ENCODE measurements at regions not wholly inside any gene's neighbourhood (a gene's known extent, or its start where the extent isn't known, plus 50 kb on each side); places are given as distances from the start of the nearest gene placed in this dataset.

GRCh38 chr3:20323307-20323927, 137.4 kb upstream of the SGO1 start:
- no peak for TF ChIP-seq CTCF (IDR thresholded peaks at IDR 0.05; ENCODE audit: control extremely low read depth in 1 of 3, insufficient read depth in 1 of 3, low read depth in 1 of 3, low read length in 3 of 3)
- TF ChIP-seq BACH1 (IDR thresholded peaks at IDR 0.05; ENCODE audit: low read length): no peak
- no peak for TF ChIP-seq CHD2 (IDR thresholded peaks at IDR 0.05; ENCODE audit: low read length)
- TF ChIP-seq POLR2A (IDR thresholded peaks at IDR 0.05; ENCODE audit: control extremely low read depth in 1 of 2, low read depth in 2 of 2, low read length in 2 of 2): no peak
- TF ChIP-seq EP300 (IDR thresholded peaks at IDR 0.05; ENCODE audit: borderline replicate concordance in 1 of 2, low read depth in 2 of 2, low read length in 2 of 2): no peak
- TF ChIP-seq SP1 (IDR thresholded peaks at IDR 0.05; ENCODE audit: low read depth, low read length): no peak
- TF ChIP-seq RAD21 (IDR thresholded peaks at IDR 0.05 in 1 of 2, conservative IDR thresholded peaks at IDR 0.05 in 1 of 2; ENCODE audit: low read depth in 2 of 2, low read length in 2 of 2): no peak
- TF ChIP-seq EGR1 (IDR thresholded peaks at IDR 0.05; ENCODE audit: borderline replicate concordance, low read depth, low read length): no peak
- TF ChIP-seq PHF8 (conservative IDR thresholded peaks at IDR 0.05; ENCODE audit: low read depth, low read length): no peak
